ENCODE measurements at regions not wholly inside any gene's neighbourhood (a gene's known extent, or its start where the extent isn't known, plus 50 kb on each side); places are given as distances from the start of the nearest gene placed in this dataset.
A peak's percentile ranks its signal among the peaks of the same experiment; 100 is the strongest.

DNA sequence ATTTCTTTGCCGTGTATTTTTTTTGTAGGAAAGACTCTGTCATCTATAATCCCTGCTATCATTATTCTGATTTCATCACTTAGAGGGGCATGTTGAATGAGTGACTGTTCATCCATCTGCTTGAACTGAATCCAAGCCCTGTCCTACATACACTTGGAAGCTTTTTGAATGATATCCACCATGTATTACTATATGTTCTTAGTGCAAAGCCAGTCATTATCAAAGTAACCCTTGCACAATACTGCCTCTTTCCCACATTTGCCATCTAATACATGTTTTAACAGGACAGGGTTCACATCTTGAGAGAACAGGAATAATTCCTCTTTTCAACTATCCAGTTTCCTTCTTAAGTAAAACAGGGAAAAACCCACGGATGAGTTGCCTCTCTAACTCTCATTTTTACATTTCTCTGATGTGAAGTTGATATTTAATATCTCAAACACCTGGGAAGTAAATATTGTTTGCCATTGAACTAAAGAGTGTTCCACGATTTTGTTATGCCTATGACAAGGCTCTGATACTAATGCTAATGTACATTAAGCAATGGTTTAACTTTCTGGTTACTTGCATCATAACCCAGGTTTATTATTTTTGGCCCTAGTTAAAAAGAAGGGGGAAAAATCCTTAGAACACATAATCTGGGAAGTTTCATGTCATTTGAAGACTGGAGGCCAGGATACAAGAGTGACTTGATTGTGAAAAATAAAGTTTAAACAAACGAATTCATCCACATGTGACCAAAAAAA is 103.7 kb upstream of the TARS1 start:
- DNase-seq = no peak

DNA sequence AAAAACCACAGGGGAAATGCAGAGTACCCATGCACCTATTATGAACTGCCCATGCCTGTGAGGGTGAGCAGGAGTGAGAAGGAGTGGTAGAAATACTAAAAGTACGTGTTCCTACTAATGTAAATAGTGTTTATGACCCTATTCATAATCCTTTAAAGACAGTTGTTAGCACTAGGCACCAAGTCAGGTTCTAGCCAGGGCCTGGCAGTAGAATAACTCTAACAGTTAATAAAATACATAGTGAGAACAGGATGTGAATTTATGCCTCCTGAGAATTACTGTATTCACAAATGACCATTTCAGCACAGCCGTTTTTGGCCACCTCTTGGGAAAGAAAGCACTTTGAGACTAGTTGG is 103.2 kb upstream of the TARS1 start:
- DNase-seq = no peak

DNA sequence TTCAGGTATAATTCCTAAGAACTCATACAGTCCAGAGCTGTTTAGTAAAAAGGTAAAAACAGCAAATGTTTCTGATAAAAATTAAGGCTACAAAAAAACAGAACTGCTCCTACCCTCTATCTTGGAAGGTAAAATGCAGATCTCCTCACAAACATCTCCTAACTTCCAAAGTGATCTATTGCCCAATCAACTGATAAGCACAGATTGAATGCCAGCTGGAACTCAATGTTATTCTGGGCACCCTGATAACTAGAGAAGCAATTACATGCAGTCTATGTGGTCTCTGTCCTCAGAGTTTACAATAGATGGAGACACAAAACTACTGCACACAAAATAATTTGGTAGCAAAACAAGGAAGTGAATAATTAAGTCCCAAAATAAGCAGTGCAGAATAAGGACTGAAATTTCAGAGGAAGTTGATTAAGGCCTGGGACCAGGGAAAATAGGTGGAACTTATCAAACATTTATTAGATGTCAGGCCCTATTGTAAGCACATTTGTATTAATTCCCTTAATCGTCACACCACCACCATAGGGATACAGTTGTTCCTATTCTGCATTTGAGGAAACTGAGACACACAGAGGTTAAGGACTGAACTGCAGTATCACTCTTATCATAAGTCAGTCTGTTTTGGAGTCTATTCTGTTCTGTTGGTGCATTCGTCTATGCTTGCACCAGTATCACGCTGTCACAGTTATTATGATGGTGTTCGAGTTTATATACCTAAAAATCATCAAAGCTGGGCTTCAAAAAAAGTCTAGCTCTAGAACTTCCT is 102.2 kb upstream of the TARS1 start:
- DNase-seq = no peak

DNA sequence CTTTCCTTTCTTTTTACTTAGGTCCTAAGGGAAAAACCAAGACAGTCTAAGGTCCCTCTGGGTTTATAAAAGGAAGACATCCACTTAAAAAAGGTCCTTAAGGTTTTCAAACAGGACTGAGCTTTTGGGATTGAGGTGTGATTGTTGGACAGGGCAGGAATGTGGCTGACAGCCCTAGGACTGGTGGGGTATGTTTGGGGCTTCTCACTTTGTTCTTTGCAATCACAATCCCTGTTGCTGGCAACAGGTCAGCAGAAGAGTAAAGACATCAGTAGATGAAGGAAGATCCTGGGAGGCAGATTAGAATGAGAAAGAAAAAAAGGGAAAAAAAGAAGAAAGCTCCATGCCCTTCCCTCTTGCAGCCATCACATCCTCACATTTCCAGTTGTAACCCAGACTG is 101.4 kb upstream of the TARS1 start:
- DNase-seq = no peak

DNA sequence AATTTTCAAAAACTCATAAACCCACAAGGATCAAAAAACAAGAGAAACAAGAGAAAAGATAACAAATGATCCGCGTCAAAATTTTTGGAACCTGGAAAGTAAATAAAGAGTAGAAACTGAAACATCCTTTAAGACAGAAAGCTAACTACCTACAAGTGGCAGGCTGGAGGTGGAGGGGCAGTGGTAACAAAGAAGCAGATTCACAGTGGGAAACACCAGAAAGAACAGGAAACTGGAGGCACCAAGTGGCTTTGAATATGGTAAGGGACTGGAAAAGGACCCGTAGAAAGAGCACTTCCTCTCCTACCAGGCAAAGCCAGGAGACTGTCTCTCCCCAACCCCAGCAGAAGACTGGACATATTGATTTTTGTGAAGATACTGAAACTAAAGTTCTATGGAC is 100.6 kb upstream of the TARS1 start:
- DNase-seq = no peak

DNA sequence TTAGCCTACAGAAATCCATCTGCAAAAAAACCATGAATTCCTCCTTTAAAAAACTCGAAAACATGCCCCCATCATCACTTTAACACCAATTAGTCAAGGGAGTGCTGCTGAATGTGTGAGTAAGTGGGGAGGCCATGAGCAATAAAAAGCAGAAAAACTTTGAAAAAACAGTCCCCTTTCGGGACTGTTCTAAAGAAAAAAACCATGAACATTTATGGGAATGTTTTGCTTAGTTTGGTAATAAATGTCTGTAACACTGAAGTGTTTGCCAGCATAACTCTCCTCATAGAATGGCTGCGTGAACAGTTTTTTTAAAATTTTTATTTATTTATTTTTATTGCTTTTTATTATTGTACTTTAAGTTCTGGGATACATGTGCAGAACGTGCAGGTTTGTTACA is 99.4 kb upstream of the TARS1 start:
- no peak for DNase-seq

DNA sequence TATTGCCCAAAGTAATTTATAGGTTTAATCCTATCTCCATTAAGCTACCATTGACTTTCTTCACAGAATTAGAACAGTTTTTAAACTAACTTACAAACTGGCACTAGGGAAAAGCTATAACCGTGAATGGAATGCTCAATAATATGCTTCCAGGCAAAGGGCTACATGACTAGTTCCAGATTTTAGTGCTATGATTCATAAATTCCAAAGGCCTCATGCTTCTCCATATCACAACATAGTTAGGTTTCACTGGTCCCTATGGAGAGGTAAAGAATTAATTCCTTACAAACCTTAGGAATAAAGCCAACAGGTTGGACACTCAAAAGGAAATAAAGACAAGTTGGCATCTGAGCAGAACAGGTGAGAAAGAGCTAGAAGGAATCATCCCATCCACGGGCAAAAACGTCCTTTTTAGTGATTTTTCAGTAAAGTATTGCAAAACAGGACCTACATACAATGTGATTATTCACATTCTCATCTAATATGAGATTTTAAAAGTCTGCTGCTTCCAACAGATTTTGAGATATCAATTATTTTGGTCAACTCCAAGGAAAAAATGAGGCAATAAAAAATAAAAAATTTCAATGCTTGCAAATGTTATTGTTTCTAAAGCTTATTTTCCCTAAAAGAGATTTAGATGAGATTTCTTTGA is 97.0 kb upstream of the TARS1 start:
- DNase-seq = no peak

DNA sequence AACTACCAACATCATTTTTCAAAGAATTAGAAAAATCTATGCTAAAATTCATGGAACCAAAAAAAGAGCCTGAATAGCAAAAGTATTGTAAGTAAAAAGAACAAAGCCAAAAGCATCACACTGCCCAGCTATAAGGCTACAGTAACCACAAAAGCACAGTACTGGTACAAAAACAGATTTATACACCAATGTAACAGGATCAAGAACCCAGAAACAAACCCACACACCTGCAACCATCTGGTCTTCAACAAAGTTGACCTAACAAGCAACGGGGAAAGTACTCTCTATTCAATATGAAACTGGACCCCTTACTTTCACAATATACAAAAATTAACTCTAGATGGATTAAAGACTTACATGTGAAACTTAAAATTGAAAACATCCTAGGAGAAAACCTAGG is 94.2 kb upstream of the TARS1 start:
- DNase-seq = no peak

DNA sequence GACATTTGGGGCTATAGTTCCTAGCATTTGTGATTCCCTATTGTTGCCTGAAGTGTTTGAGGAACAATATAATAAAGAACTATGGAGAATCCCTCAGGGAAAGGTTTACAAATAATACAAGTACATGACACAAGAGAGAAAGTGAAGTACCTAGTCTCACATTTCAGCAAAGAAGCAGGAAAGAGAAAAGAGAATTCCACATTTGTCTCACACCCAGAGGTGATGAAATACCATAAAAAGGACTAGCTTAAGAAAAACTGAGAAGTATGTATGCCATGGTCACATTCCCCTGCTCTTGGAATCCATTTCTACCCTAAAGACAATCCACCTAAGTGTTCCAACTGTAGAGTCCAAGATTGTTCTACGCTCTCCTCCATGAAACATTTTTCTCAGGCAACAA is 79.0 kb upstream of the TARS1 start:
- DNase-seq = no peak

DNA sequence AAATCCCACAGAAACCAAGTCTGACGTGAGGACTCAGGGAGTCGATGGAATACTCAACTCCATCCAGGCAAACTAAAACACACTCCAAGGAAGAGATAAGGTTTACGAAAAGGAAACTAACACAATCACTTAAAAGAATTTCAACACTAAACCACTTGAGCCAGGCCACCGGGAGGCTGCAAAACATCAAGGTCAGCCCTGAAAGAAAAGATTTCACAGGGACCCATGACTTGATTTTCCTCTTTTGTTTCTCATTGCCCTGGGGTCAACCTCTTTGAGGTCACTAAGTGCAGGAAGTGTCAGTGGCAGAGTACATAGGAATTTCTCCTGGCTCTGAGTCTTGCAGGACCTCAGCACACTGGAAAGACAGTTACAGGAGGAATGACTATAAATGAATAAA is 77.8 kb upstream of the TARS1 start:
- no peak for DNase-seq

DNA sequence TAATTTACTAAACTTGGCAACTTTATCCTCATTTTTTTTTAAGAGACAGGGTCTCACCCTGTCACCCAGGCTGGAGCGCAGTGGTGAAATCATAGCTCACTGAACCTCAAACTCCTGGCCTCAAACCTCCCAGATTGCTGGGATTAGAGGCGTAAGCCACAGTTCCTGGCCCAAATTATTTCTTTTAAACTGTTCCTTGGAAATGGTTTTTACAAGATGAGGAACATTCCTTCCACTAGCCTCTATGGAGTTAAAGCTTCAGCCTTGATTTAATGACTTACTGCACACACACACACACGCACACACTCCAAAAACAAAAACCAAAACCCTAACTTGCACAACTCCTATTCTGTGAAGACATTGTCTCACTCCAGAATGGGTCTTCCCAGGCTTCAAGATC is 77.2 kb upstream of the TARS1 start:
- no peak for DNase-seq

DNA sequence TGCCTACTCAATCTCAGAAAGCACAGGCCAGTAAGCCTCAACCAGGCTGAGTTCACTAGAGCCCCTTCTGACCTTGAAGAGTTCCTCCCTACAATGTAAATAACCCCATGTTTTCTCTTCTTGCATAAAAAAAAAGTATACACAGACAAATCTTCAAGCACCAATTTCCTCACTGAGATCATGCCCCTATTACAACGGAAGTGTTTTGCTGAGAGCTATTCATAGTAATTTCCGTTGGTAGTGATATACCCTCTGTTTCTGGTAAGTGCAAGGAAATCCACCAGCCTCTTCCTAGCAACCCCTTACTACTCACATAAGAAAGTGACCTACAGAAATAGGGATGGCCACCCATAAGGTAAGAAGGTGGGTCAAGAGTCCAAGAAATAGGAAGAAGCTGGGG is 76.4 kb upstream of the TARS1 start:
- DNase-seq = no peak

DNA sequence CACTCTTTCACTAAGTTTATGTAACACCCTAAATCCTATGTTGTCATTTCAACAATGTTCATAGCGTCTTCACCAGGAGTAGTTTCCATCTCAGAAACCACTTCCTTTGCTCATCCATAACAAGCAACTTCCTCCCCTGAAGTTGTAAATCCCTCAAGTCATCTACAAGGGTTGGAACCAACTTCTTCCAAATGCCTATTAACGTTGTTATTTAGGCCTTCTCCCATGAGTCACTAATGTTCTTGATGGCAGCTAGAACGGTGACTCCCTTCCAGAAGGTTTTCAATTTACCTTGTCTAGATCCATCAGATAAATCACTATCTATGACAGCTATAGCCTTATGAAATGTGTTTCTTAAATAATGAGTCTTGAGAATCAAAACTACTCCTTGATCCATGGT is 73.3 kb upstream of the TARS1 start:
- DNase-seq = no peak

DNA sequence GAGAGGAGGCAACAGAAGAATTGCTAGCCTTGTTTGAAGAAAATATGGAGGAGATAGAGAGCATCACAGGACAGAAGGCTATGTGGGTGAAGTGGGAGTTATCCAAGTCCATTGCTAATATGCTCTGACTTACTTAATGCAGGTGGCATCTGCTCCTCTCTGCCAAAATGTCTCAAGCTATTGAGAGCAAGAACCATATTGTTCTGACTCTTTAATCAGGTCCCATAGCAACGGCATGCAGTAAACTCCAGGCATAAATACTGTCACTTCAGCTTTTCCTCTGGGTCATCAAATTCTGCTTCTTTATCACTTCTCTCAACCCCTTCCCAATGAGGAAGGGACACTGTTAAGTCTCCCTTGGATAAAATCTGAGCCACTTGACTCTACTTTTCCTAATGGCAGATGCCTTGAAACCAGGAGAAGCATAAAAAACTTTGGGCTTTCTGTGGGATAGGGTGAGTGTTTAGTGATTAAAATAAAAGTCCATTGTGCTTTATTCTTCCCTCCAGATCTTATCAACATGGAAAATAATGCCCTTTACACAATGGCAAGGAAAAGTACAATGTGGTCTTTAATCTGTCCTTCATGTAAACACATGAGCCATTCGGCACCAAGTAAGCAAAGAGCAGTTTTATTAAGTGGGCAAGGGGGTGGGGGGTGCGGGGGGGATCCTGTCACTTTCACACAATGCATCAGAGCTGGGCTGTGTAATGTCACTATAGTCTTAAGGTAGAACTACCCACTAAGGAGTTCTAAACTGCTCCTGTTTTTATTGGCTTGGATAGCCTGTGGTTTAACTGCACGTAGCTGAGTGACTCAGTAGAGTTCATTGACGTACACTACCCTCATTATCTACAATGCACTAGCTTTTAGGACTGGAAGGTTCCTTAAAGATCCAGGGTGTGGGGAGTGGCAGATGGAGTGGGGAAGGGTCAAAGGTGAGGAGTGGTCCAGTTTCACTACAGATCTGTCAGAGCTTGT is 71.0 kb upstream of the TARS1 start:
- DNase-seq = no peak

DNA sequence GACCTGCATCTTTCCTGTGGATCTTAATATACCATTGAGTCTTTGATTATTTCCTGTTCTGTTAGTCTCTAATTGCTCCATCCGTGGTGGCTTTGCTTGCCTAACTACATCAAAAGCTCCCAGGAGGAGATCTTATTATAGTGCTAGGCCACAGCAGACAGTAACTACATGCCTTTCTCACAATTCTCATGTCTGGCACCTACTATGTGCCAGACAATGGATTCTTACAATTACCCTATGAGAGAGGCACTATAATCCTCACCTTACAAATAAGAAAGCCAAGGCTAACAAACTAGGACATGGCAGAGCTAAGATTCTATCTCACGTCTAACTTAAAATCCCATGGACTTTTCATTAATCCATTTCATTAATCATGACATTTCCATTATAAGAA is 70.3 kb upstream of the TARS1 start:
- no peak for DNase-seq

DNA sequence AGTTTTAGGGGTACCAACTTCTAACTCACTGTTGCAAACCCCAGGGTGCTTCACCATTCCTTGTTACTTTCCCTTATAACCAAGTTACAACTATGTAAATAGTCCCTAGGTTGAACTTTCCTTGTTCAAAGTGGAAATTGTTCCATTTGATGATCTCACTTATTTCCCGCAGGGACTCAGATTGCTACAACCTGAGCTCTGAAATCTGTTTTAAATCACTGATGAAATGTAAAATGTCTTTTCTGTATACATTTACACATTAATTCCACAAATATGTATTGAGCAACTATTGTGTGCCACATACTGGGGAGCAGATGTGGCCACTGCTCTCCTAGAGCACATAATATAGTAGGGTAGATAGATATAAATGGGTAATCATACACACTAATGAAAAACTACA is 69.1 kb upstream of the TARS1 start:
- DNase-seq = no peak

DNA sequence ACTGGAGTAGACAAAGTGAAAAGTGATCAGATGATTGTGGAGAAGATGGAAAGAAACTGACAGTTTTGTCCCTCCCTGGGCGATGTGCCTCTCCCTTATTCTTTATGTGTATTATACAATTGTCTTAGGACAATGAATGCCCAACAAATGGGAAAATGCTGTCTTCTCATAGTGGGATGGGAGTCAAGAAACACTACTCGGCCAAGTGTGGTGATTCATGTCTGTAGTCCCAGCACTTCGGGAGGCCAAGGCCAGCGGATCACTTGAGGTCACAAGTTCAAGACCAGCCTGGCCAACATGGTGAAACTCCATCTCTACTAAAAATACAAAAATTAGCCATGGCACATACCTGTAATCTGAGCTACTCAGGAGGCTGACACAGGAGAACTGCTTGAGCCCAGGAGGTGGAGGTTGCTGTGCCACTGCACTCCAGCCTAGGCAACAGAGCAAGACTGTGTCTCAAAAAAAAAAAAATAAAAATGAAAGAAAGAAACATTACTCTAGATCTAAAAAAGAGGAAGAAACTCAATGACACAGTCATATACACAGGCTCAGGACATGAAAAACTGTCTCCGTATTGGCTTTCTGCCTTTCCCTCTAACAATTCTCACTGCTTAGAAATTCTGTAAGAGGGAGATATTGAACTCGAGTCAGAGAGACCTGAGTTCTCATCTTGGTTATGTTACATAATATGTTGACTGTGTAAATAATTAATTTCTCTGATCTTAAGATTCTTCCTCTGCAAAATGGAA is 67.9 kb upstream of the TARS1 start:
- no peak for DNase-seq

DNA sequence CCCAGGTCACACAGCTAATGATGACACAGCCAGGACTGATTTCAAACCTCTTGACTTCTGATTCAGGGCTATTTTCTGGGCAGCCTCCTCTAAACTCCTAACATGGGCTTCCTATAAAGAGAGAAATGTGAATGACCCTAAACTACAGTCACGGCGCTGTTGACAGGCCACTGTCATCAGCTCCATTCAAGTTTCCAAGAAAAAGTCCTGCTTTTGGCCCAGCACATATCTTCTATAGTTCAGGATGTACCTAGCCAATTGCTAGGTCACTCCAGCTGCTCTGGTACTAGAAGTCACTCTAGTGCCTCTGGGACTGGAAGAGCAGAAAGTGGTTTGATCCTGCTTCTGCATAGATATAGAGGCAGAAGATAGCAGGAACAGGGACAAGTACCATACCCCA is 64.9 kb upstream of the TARS1 start:
- no peak for DNase-seq

DNA sequence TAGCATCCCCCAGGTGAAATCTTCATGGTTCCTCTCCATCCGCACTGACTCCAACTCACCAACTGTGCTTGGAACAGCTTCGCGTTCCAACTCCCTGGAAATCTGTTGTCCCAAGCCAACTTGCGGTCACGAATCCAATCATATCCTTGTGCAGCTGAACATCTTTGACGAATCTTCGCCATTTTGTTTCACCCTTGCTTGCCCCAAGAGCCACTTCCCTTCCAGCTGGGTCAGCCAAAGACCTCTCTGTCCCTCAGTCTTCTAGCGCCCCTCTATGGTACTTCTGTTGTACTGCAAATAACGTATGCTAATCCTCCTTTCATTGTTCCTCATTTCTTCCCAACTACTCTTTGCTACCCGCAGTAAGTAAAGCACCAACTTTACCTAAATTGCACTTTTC is 61.0 kb upstream of the TARS1 start:
- DNase-seq = peak; percentile 12 to 20

DNA sequence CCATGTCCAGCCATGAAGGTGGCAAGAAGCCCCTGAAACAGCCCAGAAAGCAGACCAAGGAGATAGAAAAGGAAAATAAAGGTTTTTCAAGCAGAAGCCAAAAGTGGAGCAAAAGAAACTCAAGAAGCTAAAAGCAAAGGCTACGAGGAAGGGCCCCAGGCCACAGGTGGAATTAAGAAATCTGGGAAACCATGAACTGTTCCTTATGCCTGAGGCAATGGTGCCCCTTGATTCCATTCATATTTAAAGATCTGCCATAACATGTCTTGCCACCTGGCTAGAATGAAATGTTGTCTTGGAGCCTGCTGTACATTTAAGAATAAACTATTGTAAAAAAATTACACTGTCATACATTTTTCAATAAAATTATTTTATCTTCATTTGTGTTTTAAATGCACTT is 59.5 kb upstream of the TARS1 start:
- no peak for DNase-seq
